Posterior vena cava (tissue), 2 donors: ENCODE measurements at regions not wholly inside any gene's neighbourhood (a gene's known extent, or its start where the extent isn't known, plus 50 kb on each side); places are given as distances from the start of the nearest gene placed in this dataset.

Experiments
- DNase-seq: peaks from one replicate; pipeline ENCODE4 v3.0.0-alpha.2; 2020; ENCODE audit warnings: low spot score
- intact Hi-C, 2 donors: fragments of 100-400 bp; cut with DNase I; formaldehyde crosslinking; loops; one replicate each; pipeline versions ENCODE4 v1.14.1 to v1.14.2; 2022 to 2023
- donor health status: DM: yes; HTN: yes; CAD: no.
- donor health status: DM: yes; HTN: yes; CAD: no.

DNA sequence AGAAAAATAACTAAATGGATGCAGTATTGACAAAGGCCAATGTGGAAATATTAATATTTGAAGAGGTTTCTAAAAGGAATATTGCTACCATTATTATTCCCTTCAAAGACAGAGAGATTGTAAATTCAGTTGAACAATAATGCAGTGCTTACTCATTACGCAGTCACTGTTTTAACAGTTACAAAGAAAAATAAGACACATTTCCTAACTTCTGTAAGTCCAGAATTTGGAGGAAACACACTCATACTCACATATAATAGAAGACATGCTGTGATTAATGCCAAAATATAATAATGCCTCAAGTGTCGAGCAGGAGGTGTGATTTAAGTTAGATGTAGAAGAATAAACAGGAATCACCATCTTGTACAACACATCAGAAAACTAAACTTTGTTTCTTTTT, 389.2 kb downstream of the FBXO15 start:
- intact Hi-C loops: no loop called here
- DNase-seq: no peak

DNA sequence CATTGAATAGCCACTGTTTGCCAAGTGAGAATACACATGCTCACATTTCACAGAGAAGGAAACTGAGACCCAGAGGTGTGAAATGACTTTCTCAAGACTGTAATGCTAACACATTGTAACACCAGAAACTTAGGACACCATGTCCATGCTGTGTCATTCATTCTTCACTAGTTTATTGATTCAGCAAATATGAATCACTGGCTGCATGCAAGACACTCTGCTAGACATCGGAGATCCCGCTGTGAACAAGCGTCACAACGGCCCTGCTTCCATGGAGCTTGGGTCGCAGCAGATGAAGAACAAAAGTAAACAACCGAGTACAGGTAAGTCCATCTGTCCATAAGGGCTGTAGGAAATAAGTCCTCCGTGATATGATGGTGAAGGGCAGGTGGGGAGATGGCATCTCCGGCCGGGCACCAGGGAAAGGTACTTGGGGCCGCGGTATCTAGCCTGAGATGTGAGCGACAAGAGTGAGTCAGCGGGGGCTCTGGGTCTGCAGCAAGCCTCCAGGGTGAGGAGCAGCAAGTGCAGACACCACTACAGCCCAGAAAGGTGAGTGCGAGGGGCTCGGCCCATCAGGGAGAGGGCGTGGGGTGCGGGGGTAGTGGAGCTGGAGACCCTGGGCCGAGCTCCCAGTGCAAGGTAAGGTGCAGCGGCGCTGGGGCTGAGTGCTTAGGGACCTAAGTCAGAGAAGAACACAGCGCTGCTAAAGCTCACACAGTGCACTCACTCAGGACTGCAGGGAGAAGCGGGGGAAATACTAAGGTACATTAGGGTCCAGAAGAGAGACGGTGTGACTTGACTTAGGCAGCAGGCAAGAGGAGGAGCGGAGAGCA, 391.2 kb downstream of the FBXO15 start:
- no peak for DNase-seq
- intact Hi-C loops: no loop called here

DNA sequence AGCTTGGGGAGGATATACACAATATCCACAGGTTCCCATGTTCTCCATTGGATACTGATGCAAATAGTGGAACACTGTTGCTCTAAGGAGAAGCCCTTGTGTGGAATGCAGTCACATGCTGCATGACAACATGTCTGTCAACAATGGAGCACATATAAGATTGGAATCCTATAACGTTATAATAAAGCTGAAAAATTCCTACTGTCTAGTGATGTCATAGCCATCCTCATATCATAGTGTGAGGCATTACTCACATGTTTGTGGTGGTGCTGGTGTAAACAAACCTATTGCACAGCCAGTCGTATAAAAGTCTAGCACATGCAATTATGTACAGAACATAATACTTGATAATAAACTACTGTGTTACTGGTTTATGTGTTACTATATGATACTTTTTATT, 394.7 kb downstream of the FBXO15 start:
- no peak for DNase-seq
- intact Hi-C loops: no loop called here

DNA sequence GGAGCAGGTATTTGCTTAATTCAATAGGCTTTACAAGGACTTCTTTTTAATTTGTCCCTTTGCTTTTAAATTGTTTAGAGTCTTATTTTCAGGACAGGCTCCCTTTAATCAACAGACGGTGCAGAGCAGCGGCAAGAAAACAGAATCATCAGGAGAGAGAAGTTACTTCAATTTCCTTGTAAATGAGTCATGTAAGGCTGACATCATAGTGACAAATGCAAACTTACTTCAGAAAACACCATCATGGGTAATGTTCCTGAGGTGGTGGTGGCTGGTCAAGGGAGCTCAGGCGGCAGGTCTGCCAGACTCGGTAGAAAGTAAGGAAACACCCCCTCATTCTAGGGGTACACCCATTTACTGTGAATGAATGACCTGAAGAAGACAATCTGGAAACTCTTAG, 395.1 kb downstream of the FBXO15 start:
- intact Hi-C loops: no loop called here
- no peak for DNase-seq

DNA sequence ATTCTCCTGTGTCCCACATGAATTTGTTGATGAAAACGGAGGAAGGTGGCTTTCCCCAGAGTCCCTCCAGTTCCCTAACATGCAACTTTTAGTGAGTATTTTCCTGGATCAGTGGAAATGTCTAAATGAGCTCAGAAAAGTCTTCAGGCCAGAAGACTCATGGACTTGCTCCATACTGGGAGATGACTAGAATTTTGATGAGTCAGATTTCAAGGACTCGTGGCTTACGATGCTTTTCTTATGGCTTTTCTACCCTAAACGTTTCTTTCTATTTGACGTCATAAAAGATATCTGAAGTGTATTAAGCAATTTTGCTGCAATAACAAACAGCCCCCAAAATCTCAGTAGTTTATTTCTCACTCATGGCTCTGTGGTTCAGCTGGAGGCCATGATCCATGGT, 397.6 kb downstream of the FBXO15 start:
- no peak for DNase-seq
- intact Hi-C loops: no loop called here

DNA sequence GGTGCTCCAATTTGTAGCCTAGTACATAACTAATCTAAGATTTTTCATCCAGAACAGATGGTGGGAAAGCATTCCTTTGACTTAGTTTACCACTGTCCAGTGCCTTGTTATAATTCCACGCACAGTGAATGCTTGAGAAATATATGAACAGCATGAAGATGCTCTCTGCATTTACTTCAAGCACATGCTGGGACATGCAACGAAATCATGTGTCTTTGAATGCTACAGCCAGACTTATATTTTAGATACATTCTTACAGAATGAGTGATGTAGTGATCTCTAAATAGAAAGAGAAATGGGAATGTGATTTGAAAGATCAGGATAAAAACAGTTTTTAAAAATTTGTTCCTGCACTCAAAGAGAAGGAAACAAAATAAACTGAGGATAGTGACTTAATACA, 398.3 kb downstream of the FBXO15 start:
- DNase-seq: no peak
- intact Hi-C loops: no loop called here

DNA sequence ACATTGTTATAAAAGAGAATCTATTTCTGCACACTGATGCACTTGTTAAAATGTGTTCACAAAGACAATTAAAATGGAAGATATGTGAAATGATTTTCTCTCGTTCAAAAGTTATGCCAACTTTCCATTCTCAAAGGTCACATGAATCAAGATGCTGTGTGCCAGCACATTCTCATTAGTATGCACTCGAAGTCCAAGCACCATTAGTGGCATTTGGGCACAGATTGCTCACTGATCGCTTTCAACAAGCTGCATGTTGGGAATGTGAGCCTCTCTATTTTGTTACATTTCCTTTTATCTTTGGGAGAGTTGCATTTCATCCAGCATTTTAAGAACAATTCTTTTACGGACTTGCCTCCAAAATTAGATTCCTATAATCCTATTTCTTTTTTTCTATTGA, 398.9 kb downstream of the FBXO15 start:
- intact Hi-C loops: no loop called here
- DNase-seq: no peak

DNA sequence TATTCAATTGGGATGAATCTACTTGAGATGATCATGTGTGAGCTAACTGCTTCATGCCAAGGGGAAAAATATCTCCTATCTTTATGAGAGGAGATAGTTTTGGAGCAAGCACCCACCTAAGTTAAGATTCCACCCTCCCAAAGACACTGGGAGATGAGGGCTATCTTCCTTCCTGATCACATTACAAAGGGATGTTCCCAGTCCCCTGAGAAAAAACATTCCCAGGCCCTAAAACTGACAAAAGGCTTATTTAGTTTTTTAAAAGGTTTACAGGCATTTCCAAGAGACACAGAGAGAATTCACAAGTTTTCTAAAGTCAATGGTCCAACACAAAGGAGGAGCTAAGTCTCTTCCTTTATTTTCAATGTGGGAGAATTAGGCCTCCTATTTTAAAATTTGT, 401.5 kb downstream of the FBXO15 start:
- no peak for DNase-seq
- intact Hi-C loops: no loop called here

DNA sequence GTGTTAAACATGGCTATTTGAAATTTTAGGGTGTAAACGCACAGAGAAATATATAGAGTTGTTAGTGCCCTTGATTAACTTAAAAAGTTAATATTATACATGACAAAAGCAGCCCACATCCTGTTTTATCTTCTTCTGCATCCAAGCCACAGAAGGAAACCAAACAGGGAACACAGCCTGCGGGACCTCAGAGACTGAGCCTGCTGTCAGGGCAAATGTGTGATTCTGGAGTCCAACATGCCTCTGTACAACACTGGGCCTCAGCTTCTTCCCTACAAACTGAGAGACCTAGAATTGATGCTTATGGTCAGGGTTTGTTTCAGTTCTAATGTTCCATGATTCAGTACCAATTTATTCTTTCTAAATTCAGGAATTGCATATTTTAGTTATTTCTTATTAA, 404.7 kb downstream of the FBXO15 start:
- DNase-seq: no peak
- intact Hi-C loops: no loop called here

DNA sequence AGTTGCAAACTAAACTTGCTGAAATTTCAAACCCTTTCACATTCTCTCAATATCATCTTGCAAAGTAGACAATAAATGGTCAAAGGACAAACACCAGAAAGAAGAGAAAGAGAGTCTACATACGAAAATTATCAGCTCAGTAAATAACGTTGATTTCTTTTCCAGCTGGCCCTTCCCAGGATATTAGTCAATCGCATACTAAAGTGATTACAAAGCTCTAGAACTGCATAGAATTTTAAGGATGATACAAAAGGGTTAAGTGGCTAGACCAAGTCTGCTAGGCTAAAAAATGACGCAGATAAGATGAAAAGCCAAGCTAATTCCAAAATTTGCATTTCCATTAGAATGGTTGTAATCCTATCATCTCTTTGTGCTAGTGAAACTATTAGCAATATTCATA, 405.7 kb downstream of the FBXO15 start:
- intact Hi-C loops: no loop called here
- no peak for DNase-seq

DNA sequence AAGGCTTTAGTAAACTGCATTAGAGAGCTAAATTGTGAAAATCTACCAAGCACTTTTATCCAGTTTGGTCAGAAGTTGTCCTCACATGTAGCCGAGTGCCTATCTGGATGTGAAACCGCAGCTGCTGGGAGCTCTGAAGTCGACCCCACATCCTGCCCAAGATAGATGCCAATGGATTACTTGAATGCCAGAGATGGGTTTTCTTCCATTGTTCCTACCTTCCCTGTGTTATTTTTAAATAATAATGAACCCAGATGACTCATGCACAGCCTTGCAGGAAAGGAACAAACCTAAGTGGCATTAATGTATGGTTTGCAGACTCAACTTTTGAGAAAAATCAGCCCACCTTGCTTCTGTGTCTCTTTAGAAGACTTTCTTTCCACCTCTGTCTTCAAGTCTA, 408.5 kb downstream of the FBXO15 start:
- intact Hi-C loops: no loop called here
- DNase-seq: no peak

DNA sequence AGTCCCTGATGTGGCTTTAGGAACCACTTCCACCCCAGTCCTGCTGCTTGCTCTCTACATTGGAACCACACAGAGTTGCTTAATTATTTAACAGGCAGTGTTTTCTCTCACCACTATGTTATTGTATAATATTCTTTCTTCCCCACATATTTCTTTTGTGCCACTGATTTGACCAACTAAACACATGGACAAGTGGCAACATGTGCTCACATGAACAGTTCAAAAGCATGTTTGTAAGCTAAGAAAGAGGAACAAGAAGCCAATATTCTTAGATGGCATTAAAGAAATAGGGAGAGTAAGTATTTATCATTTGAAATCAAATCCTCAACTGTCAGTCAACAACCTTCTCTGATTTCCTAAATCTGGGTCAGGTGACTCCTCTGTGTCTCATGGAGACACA, 409.6 kb downstream of the FBXO15 start:
- DNase-seq: no peak
- intact Hi-C loops: no loop called here

DNA sequence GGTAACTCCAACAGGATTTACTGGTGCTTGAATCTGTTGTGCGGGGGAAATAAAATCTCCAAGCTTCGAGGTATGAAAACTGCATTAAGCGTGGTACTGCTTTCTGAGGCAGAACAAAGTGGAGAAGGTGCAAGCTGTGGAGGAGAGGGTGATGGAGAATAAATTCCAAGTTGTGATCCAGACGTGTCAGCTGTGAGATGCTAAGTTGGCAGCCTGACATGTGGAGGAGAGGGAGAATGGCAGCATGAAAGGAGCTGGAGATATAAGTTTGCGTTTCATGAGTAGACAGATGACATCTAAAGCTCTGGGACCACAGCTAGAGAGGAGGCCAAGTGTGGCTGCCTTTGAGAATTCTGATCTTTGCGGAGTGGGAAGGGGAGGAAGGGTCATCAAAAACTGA, 411.8 kb downstream of the FBXO15 start:
- no peak for DNase-seq
- intact Hi-C loops: no loop called here

DNA sequence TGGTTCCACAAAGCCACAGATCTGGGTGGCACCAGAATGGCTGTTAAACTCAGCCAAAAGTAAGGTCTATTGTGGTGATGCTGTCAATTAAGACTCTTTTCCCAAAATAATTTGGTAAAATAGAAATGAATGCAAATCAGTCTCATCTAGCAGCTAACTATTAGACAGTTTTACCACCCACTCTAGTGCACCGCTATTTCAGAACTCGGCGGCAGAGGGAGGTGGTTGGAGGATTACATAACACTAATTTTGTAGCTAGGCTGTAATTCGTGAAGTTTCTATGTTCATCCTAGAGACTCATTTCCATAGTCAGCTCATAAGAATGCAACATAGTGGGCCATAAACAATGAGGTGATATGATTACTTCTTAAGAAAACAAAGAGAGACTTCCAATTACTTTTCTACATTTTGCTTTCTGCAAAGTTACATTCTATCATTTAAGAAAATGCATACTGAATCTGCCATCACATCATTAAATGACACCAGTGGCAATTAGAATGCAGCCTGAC, 413.8 kb downstream of the FBXO15 start:
- no peak for DNase-seq
- intact Hi-C loops: no loop called here

DNA sequence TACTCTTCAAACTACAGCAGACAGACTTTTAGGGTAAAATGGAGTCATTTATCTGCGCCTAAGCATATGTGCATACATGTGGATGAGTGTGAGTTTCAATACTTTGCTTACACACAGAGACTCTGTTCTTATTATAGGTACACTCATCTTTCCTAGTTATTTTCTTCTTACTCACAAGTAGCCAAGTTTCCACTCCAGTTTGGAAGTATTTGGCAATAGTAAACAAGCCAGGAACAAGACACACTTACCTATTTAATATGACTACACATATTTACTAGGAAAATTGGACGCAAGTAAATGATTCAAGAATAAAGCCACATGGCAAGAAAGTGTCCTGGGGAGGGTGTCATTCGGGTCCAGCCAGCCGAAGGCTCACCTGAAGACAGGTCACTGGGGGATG, 414.3 kb downstream of the FBXO15 start:
- intact Hi-C loops: no loop called here
- DNase-seq: no peak

DNA sequence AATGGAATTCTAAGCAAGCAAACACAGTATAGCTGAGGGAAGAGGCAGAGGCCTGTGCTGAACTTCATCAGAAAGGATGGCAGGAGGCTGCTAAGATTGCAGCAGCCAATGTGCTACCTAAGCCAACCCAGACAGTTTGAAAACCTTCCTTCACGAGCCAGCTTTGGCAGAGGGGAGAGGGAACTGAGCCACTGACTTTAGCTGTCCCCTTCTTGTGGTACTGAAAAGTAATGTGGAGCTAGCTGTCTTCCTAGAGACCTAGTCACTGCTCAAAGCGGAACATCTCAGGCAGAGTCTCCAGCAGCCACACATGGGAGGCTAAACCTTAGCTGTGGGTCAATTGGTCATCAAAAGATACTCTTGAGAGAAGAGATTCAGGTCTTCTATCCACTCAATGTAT, 419.0 kb downstream of the FBXO15 start:
- DNase-seq: no peak
- intact Hi-C loops: no loop called here

DNA sequence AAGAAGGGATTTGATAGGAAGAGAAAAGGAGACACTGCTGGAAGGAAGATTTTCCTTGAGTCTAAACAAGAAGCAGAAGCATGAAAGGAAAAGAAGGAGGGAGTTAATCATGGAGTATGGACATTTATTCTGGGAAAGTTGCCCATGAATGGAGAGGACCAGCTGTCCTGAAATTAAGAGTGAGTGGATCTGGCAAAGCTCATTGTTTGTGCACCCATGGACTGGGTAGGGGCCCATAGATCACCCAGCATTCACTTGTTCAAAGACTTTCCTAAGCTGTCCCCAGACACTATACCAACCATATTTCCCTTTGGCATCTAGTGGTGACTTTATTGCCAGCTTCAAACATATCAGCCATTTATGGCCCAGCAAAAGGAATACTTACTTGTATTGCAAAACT, 422.7 kb downstream of the FBXO15 start:
- intact Hi-C loops: no loop called here

DNA sequence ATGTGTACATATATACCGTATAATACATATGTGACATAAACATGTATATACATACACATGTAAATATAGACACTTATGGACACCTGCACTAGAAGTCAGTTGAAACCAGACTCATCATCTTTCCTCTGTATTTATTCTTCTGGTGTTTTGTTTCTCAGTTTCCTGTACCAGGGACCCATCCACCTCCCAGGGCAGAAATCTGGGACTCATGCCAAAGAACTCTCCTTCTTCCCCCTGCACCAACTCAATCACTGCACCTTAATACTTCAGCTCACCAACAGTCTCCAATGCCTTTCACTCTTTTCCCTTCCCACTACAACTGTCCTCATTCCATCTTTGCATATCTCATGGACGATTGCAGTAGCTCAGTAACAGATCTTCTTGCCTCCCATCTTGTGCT, 428.0 kb downstream of the FBXO15 start:
- intact Hi-C loops: loop anchor here in 1 of 2 donors (2.0 kb wide), 1 partner anchor 75 kb away; no protein-coding TSS in a partner anchor
- no peak for DNase-seq

More for the DNA sequence above, 422.7 kb downstream of the FBXO15 start:
- DNase-seq: no peak

DNA sequence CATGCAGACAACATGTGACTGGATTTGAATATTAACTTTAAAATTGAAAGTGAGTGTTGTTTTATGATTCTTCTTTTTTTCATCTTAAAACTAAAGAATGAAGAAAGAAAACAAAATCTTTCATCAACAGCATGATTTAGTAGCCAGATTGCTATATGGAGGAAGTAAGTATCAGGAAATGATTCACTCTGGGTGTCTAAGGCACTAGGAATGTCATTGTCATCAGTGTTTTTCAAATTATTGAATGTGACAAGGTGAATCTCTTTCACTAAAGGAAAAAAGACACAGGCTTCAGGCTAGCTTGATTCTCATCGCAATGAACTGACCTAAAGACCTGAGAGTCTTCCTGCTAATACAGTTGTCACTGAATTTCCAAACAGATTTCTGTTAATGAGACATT, 430.1 kb downstream of the FBXO15 start:
- no peak for DNase-seq
- intact Hi-C loops: no loop called here

DNA sequence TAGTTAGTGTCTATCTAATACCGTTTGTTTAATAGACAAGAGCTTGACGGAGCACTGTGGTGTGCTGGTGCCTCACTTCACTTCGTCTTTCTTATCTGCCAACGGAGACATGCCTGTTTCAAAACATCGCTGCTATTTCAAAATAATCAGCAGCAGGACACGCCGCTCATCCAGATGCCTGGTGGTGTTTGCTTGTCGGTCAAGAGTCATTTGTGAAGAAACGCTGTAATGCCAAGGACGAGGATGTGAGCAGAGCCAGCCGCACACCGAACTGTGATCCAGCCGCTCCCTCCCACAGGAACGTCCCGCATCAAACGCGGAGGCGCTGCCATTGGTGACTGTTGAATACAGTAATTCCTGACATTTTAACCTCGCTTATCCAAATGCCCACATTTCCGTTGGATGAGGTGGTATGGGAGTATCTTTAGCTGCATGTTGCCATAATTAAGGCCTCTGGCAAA, 432.4 kb downstream of the FBXO15 start:
- intact Hi-C loops: no loop called here
- DNase-seq: no peak

DNA sequence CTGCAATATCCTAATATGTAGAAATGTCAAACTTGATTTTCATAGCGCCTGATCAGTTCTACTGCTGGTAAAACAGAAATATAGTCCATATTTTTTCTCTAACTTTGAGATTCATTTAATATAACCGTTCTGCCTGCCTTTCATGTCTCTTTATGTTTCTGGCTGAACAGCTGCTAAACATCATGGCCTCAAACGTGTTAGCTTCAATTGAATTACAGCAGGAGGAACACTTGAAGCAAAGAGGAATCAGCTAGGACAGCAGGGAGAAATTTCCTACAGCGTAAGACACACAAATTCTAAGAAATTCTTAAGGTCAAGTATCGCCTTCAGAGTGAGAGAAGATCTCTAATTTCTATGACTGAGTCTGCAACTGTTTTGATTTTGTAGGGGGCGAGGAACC, 433.2 kb downstream of the FBXO15 start:
- intact Hi-C loops: no loop called here
- no peak for DNase-seq
